ENCODE measurements at regions not wholly inside any gene's neighbourhood (a gene's known extent, or its start where the extent isn't known, plus 50 kb on each side); places are given as distances from the start of the nearest gene placed in this dataset.
A peak's percentile ranks its signal among the peaks of the same experiment; 100 is the strongest.
"Not testable (repeated sequence)": the region's sequence is repeated elsewhere in the genome, so short reads cannot be mapped to it uniquely, and the experiment has no call there.

GRCh38 chr16:14384745-14385144, 245.3 kb downstream of the PARN start:
- DNase-seq = no peak

GRCh38 chr16:14383844-14384243, 246.2 kb downstream of the PARN start:
- not testable (repeated sequence) for DNase-seq

- DNase-seq = no peak
These were observed 251.2 kb downstream of the PARN start for GRCh38 chr16:14378689-14379467.

GRCh38 chr16:14378131-14378551, 251.9 kb downstream of the PARN start:
- DNase-seq = no peak

- DNase-seq = no peak
These were observed 252.7 kb downstream of the PARN start for GRCh38 chr16:14377326-14377725.

- DNase-seq = no peak
These were observed 254.9 kb downstream of the PARN start for GRCh38 chr16:14375132-14375491.

- DNase-seq = no peak
These were observed 255.5 kb downstream of the PARN start for GRCh38 chr16:14374451-14375131.

- DNase-seq = no peak
These were observed 256.2 kb downstream of the PARN start for GRCh38 chr16:14373896-14374295.

GRCh38 chr16:14373406-14373805, 256.7 kb downstream of the PARN start:
- DNase-seq = no peak

GRCh38 chr16:14372471-14372870, 257.6 kb downstream of the PARN start:
- DNase-seq = no peak

- no peak for DNase-seq
These were observed 258.2 kb downstream of the PARN start for GRCh38 chr16:14371778-14372431.

GRCh38 chr16:14370736-14371234, 259.3 kb downstream of the PARN start:
- no peak for DNase-seq

- no peak for DNase-seq
These were observed 260.1 kb downstream of the PARN start for GRCh38 chr16:14369734-14370598.

GRCh38 chr16:14368399-14368798, 261.7 kb downstream of the PARN start:
- no peak for DNase-seq

- DNase-seq = no peak
These were observed 262.9 kb downstream of the PARN start for GRCh38 chr16:14366974-14367707.

- no peak for DNase-seq
These were observed 263.6 kb downstream of the PARN start for GRCh38 chr16:14366447-14366846.

- DNase-seq = no peak
These were observed 264.7 kb downstream of the PARN start for GRCh38 chr16:14365200-14365851.

GRCh38 chr16:14364386-14365199, 265.5 kb downstream of the PARN start:
- peak; percentile 82 for DNase-seq

GRCh38 chr16:14364112-14364385, 266.0 kb downstream of the PARN start:
- DNase-seq = no peak

GRCh38 chr16:14362774-14363371, 267.2 kb downstream of the PARN start:
- no peak for DNase-seq
